Omental fat pad (tissue), 3 donors: ENCODE measurements at regions not wholly inside any gene's neighbourhood (a gene's known extent, or its start where the extent isn't known, plus 50 kb on each side); places are given as distances from the start of the nearest gene placed in this dataset.

Source experiments
- ATAC-seq: fragments of 150-250 bp; one replicate; pipeline ENCODE4 v1.9.1; 2016; ENCODE audit warnings: mild to moderate bottlenecking, moderate library complexity; ENCODE audit not compliant: low FRiP score
- DNase-seq: peaks from one replicate; pipeline ENCODE4 v3.0.0-alpha.2; 2019; ENCODE audit warnings: low spot score
- TF ChIP-seq, protein P1 (sequence below), 3 donors: fragments of 450-650 bp; IDR thresholded peaks; one replicate each; pipeline ENCODE4 v1.5.1; 2016 to 2017; ENCODE audit warnings: antibody characterized with exemption in 3 of 3, mild to moderate bottlenecking in 3 of 3, moderate library complexity in 2 of 3

DNA sequence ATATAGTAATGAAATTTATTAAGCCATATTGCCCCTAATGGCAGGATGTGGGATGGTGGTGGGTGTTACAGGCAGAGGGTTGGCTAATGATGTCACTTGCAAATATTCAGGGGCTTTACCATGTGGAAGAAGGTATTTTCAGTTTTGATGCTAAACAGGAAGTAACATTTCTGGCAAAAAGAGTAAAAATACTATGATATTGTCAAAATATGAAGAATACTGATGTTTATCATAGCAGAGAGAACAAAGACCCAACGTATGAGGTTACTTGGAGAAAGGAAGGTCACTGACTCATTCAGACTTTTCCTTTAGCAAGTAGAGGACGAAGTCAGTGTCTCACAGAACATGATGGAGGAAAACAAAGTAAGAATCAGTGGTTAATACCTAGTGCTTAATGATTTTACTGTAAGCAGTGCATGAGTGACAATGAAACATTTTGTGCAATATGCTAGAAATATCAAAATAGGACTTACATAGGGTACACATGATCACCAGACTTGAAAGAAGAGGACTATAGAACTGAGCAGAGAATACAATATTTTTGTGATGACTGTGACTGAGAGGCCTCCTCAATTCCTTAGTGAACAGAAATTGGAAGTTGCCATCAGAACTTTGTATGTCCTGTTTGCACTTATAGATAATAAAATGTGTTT is 89.7 kb upstream of the STEAP4 start:
- no peak for ATAC-seq
- DNase-seq: no peak
- TF ChIP-seq, protein P1, sequence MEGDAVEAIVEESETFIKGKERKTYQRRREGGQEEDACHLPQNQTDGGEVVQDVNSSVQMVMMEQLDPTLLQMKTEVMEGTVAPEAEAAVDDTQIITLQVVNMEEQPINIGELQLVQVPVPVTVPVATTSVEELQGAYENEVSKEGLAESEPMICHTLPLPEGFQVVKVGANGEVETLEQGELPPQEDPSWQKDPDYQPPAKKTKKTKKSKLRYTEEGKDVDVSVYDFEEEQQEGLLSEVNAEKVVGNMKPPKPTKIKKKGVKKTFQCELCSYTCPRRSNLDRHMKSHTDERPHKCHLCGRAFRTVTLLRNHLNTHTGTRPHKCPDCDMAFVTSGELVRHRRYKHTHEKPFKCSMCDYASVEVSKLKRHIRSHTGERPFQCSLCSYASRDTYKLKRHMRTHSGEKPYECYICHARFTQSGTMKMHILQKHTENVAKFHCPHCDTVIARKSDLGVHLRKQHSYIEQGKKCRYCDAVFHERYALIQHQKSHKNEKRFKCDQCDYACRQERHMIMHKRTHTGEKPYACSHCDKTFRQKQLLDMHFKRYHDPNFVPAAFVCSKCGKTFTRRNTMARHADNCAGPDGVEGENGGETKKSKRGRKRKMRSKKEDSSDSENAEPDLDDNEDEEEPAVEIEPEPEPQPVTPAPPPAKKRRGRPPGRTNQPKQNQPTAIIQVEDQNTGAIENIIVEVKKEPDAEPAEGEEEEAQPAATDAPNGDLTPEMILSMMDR (IDR thresholded peaks at IDR 0.05): no peak

DNA sequence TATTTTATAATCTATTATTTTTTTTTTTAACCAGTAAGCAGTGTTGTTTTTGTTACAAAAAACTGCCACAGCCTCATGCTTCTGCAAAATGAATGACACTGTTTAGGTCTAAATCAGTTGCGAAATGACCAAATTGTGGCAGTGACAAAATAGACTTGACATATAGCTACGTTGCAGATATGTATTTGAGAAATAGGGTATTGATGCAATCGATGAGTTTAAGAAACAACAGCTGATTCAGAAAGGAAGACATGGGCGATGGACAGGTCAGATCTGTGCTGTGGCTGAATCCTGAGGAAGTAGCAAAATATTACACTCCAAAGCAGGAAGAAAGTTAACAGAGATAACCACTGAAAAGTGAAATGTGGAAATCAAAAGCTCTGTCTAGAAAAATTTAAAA is 89.0 kb upstream of the STEAP4 start:
- ATAC-seq (no peak), DNase-seq (no peak)
- TF ChIP-seq, protein P1 (IDR thresholded peaks at IDR 0.05): no peak

DNA sequence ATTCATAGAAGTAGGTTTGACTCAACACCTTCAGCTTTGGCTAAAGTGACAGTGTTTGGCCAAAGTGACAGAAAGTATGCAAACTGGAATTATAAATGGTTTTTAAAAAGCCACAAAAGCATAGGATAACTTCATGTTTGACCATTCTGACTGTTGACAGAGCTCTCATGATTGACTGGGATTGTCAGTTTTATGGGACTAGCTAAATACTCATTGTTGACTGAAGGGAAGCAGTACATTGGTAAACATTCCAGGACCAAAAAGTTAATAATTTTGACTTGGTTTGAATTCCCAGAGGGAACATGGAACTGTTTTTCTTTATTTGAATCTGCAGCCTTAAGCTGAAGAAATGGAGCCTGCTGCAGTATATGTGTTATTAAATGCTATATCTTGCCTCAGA is 84.6 kb upstream of the STEAP4 start:
- ATAC-seq (no peak), DNase-seq (no peak)
- TF ChIP-seq, protein P1 (IDR thresholded peaks at IDR 0.05): no peak

DNA sequence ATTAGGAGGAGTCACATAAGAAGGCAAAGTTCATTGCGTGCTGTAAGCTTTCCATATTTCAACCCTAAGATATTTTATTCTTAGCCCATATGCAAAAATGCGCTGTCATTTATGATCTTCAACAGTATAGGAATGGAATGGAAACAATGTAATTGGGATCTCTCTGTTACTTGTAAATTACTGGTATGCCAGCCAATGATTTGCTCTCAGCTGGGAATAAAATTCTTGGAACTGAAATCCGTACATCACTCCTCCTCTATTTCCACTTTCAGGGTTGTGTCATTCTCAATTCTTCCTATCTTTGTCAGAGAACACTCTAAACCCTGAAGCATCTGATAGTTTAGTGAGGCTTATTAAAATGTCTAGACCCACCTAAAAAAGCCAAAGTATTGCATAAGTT is 80.7 kb upstream of the STEAP4 start:
- TF ChIP-seq, protein P1 (IDR thresholded peaks at IDR 0.05): no peak
- no peak for DNase-seq
- ATAC-seq: no peak

DNA sequence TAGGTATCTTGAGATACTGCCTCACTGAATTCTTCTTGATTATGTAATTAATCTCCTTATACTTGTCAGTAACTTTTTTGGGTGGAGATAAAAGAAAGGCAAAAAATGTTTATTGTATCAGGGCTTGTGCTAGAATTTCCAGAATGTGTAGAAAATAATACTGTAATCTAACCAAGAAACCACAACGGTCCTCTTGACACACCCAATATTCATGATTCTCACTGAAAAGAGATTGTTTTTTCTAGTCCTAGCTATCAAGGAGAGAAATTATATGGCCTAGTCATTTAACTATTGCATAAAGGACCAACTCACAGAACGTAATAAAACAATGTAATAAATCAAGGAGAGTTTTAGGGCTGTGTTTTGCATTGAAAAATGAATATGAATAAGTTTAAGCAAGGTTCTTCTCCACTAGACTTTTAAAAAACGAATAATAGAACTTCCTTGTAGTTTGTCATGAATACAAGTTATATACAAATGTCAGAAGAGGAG is 80.0 kb upstream of the STEAP4 start:
- TF ChIP-seq, protein P1 (IDR thresholded peaks at IDR 0.05): no peak
- no peak for DNase-seq
- ATAC-seq: no peak

DNA sequence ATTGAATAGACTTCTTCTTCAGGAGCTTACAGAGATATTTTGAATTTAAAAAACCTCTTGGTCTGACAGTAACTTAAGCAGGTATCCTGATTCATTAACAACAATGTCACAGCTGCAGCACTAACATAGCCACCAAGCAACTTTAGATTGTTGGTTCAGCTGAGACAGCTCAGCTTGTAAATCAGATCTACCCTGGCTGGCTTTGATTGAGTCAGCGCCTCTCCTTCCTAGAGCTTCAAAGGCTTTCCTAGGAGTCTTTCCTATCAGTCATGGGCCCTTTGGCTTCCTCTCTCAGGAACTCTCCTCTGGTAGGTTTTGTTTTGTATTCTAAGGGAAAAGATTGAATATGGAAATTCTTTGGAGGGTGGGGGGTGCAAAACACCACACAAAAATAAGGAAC is 70.7 kb upstream of the STEAP4 start:
- TF ChIP-seq, protein P1 (IDR thresholded peaks at IDR 0.05): no peak
- DNase-seq: no peak
- ATAC-seq: no peak

DNA sequence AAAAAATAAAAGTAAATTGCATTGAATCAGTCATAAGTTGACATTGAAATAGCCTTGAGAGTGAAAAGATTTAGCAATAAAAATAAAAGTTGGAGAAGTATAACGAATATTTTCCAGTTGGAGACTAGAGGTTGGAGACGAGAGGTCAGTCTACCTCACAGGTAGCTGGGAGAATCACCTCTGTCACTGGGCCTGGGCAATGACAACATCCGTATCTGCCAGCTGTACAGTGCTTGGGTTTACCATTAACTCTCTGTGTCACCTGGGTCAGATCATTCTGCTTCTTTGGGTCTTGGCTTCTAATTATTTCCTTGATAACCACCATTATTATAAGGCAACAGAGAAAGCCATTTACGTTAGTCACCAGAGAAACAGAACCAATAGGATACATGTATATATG is 62.0 kb upstream of the STEAP4 start:
- ATAC-seq (no peak), DNase-seq (no peak)

More for the DNA sequence above, 62.0 kb upstream of the STEAP4 start:
- TF ChIP-seq, protein P1 (IDR thresholded peaks at IDR 0.05): no peak
